Cardiac septum (tissue), 1 donor: ENCODE measurements at regions not wholly inside any gene's neighbourhood (a gene's known extent, or its start where the extent isn't known, plus 50 kb on each side); places are given as distances from the start of the nearest gene placed in this dataset.
A peak's percentile ranks its signal among the peaks of the same experiment; 100 is the strongest.
"Not testable (repeated sequence)": the region's sequence is repeated elsewhere in the genome, so short reads cannot be mapped to it uniquely, and the experiment has no call there.

Source experiments
- DNase-seq: peaks from one replicate; pipeline ENCODE4 v3.0.0-alpha.2; 2020; ENCODE audit warnings: low spot score
- intact Hi-C: fragments of 100-400 bp; cut with DNase I; formaldehyde crosslinking; loops from one replicate; pipeline ENCODE4 v1.14.0; 2022
- donor health status: DM: no; HTN: no; CAD: no.

GRCh38 chr14:106120101-106120500, 593.7 kb downstream of the TMEM121 start:
- DNase-seq, result no peak
- intact Hi-C loops, result no loop called here

- intact Hi-C loops, result no loop called here
- DNase-seq, result no peak
Measured at GRCh38 chr14:106129274-106129673, 602.9 kb downstream of the TMEM121 start.

GRCh38 chr14:106129904-106130661, 603.7 kb downstream of the TMEM121 start:
- intact Hi-C loops, DNase-seq: not testable (repeated sequence)

- DNase-seq, intact Hi-C loops: not testable (repeated sequence)
Measured at GRCh38 chr14:106133126-106133525, 606.7 kb downstream of the TMEM121 start.

- DNase-seq, result no peak
- intact Hi-C loops, result no loop called here
Measured at GRCh38 chr14:106134886-106135285, 608.5 kb downstream of the TMEM121 start.

GRCh38 chr14:106141242-106142220, 615.1 kb downstream of the TMEM121 start:
- intact Hi-C loops, result no loop called here

GRCh38 chr14:106145731-106146130, 619.3 kb downstream of the TMEM121 start:
- DNase-seq, intact Hi-C loops: not testable (repeated sequence)

More at GRCh38 chr14:106141242-106142220, 615.1 kb downstream of the TMEM121 start:
- no peak for DNase-seq

GRCh38 chr14:106153362-106153955, 627.1 kb downstream of the TMEM121 start:
- DNase-seq, result peak; percentile 87
- intact Hi-C loops, result not testable (repeated sequence)

GRCh38 chr14:106163316-106163715, 636.9 kb downstream of the TMEM121 start:
- no peak for DNase-seq
- intact Hi-C loops, result no loop called here

GRCh38 chr14:106163812-106164211, 637.4 kb downstream of the TMEM121 start:
- intact Hi-C loops, DNase-seq: not testable (repeated sequence)

GRCh38 chr14:106166232-106166631, 639.8 kb downstream of the TMEM121 start:
- no peak for DNase-seq
- intact Hi-C loops, result no loop called here

GRCh38 chr14:106166650-106167204, 640.3 kb downstream of the TMEM121 start:
- no peak for DNase-seq
- intact Hi-C loops, result no loop called here

- intact Hi-C loops, DNase-seq: not testable (repeated sequence)
Measured at GRCh38 chr14:106170163-106170658, 643.8 kb downstream of the TMEM121 start.

GRCh38 chr14:106174206-106174605, 647.8 kb downstream of the TMEM121 start:
- intact Hi-C loops, result no loop called here
- no peak for DNase-seq

GRCh38 chr14:106177266-106178246, 651.2 kb downstream of the TMEM121 start:
- DNase-seq, intact Hi-C loops: not testable (repeated sequence)

- DNase-seq, result no peak
- intact Hi-C loops, result no loop called here
Measured at GRCh38 chr14:106179761-106180160, 653.4 kb downstream of the TMEM121 start.

- intact Hi-C loops, DNase-seq: not testable (repeated sequence)
Measured at GRCh38 chr14:106184771-106185170, 658.4 kb downstream of the TMEM121 start.

- DNase-seq, intact Hi-C loops: not testable (repeated sequence)
Measured at GRCh38 chr14:106185174-106185836, 658.9 kb downstream of the TMEM121 start.
